ENCODE measurements at regions not wholly inside any gene's neighbourhood (a gene's known extent, or its start where the extent isn't known, plus 50 kb on each side); places are given as distances from the start of the nearest gene placed in this dataset.

GRCh38 chr5:174428895-174429294 is 295.5 kb upstream of the MSX2 start:
- TF ChIP-seq, protein P1, sequence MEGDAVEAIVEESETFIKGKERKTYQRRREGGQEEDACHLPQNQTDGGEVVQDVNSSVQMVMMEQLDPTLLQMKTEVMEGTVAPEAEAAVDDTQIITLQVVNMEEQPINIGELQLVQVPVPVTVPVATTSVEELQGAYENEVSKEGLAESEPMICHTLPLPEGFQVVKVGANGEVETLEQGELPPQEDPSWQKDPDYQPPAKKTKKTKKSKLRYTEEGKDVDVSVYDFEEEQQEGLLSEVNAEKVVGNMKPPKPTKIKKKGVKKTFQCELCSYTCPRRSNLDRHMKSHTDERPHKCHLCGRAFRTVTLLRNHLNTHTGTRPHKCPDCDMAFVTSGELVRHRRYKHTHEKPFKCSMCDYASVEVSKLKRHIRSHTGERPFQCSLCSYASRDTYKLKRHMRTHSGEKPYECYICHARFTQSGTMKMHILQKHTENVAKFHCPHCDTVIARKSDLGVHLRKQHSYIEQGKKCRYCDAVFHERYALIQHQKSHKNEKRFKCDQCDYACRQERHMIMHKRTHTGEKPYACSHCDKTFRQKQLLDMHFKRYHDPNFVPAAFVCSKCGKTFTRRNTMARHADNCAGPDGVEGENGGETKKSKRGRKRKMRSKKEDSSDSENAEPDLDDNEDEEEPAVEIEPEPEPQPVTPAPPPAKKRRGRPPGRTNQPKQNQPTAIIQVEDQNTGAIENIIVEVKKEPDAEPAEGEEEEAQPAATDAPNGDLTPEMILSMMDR (IDR thresholded peaks at IDR 0.05; ENCODE audit: low read depth, low read length), result no peak
- no peak overlapping the region for H3K4me3 ChIP-seq (replicated peaks in 1 of 2; ENCODE audit: low read depth in 2 of 2, low read length in 2 of 2)

GRCh38 chr5:174430940-174431339 is 293.4 kb upstream of the MSX2 start:
- TF ChIP-seq, protein P1 (IDR thresholded peaks at IDR 0.05; ENCODE audit: low read depth, low read length), result no peak
- no peak for DNase-seq (ENCODE audit: low read depth in 2 of 2)
- no peak overlapping the region for H3K4me3 ChIP-seq (replicated peaks in 1 of 2; ENCODE audit: low read depth in 2 of 2, low read length in 2 of 2)

More at GRCh38 chr5:174428895-174429294, 295.5 kb upstream of the MSX2 start:
- no peak for DNase-seq (ENCODE audit: low read depth in 2 of 2)

DNA sequence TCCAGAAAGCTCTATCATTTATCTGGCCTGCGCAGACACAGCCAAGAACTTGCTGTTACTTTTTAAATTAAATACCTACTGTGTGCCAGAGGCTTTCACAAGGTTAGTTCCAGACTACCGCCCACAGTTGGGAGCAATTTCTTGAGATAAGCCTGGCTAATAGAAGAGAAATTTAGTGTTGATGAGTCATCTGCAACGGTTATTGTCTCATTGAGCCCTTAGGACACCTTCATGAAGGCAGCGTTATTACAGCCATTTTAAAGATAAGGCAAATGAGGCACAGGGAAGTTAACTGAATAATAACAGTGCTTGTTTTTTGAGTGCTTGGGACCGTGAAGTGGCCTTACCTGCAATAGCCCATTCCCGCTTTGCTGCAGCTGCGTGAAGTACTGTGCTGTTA is 292.9 kb upstream of the MSX2 start:
- no peak overlapping the region for H3K4me3 ChIP-seq (replicated peaks in 1 of 2; ENCODE audit: low read depth in 2 of 2, low read length in 2 of 2)
- TF ChIP-seq, protein P1 (IDR thresholded peaks at IDR 0.05; ENCODE audit: low read depth, low read length), result no peak
- DNase-seq (ENCODE audit: low read depth in 2 of 2), result no peak

DNA sequence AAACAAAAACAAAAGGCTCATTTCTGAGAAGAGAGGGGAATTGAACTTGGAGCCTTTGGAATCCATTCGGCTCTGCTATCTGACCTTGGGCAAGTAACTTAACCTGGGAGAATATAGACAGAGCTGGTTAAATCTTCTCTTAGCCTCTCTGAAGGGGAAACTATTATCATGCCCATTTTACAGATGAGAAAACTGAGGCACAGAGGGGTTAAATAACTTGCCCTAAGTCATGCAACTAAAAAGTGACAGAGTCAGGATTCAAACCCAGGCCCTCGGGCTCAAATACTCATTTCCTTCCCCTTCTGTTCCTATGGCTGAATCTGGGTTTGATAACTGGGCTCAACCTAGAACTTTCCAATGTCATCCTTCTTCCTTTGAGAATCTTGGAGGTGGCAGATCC is 291.3 kb upstream of the MSX2 start:
- no peak for DNase-seq (ENCODE audit: low read depth in 2 of 2)
- TF ChIP-seq, protein P1 (IDR thresholded peaks at IDR 0.05; ENCODE audit: low read depth, low read length), result no peak
- H3K4me3 ChIP-seq (replicated peaks in 1 of 2; ENCODE audit: low read depth in 2 of 2, low read length in 2 of 2), result no peak overlapping the region

DNA sequence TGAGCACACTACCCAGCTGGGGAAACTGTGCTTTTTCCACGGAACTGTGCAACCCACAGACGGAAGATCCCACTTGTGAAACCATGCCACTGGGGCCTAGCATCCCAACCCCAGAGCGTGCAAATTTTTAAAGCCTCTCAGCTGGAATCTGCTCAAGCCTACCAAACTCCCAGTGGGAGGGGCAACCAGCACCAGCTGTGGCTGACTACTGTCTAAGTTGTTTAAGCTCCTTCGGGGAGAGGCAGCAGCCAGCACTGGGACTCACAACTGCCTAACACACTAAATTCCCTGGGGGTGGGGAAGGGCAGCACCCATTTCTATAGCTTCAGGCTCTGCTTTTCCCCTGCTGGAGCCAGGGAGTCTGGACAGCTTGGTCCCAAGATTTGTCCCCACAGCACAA is 287.6 kb upstream of the MSX2 start:
- no peak overlapping the region for H3K4me3 ChIP-seq (replicated peaks in 1 of 2; ENCODE audit: low read depth in 2 of 2, low read length in 2 of 2)
- no peak for DNase-seq (ENCODE audit: low read depth in 2 of 2)
- TF ChIP-seq, protein P1 (IDR thresholded peaks at IDR 0.05; ENCODE audit: low read depth, low read length), result no peak

- no peak overlapping the region for H3K4me3 ChIP-seq (replicated peaks in 1 of 2; ENCODE audit: low read depth in 2 of 2, low read length in 2 of 2)
- DNase-seq (ENCODE audit: low read depth in 2 of 2), result no peak
- TF ChIP-seq, protein P1 (IDR thresholded peaks at IDR 0.05; ENCODE audit: low read depth, low read length), result no peak
Measured at GRCh38 chr5:174444479-174445188, 279.7 kb upstream of the MSX2 start.

DNA sequence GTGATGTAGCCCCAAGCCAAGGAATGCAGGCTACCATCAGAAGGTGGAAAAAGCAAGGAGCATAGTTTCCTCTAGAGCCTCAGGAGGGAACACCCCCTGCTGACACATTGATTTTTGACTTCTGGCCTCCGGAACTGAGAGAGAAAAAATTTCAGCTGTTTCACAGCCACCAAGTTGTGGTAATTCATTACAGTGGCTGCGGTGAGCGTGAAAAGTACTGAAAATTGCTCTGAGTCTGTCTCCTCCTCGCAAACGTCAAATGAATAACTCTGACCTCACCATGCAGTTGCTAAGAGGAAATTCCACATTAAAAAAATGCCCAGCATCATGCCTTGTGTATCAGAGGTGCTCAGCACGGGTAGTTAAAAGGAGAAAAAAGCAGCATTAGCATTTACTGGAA is 277.9 kb upstream of the MSX2 start:
- no peak for DNase-seq (ENCODE audit: low read depth in 2 of 2)
- TF ChIP-seq, protein P1 (IDR thresholded peaks at IDR 0.05; ENCODE audit: low read depth, low read length), result no peak
- no peak overlapping the region for H3K4me3 ChIP-seq (replicated peaks in 1 of 2; ENCODE audit: low read depth in 2 of 2, low read length in 2 of 2)

Measured in cardiac fibroblast (primary cell).